H1 (cell line): ENCODE measurements at regions not wholly inside any gene's neighbourhood (a gene's known extent, or its start where the extent isn't known, plus 50 kb on each side); places are given as distances from the start of the nearest gene placed in this dataset.

ENCODE experiments used
- CTCF ChIA-PET: fragments of 300-600 bp; sonication (Branson Sonifier 250); formaldehyde crosslinking; loops from one replicate; lab custom pipeline; 2021; ENCODE audit not compliant: partially characterized antibody; lab: Charles Lee
- POLR2A ChIA-PET: fragments of 300-600 bp; sonication (Branson Sonifier 250); formaldehyde crosslinking; loops from one replicate; lab custom pipeline; 2021; ENCODE audit warnings: inconsistent platforms; ENCODE audit not compliant: partially characterized antibody; lab: Charles Lee
- DNase-seq, 2 experiments: peaks; one replicate each; pipeline versions ENCODE4 v3.0.0 to v3.0.0-alpha.2; 2010 to 2022; ENCODE audit warnings: low spot score in 2 of 2, low read depth in 1 of 2, mixed read lengths in 1 of 2
- FAIRE-seq: peaks from 2 replicates; lab custom pipeline; 2011; peaks lifted over from hg19 to GRCh38; lab: Jason Lieb, UNC
- H2AFZ ChIP-seq: 2 replicates; pipeline ENCODE4 v1.8.1; 2012; ENCODE audit warnings: low read length, inconsistent platforms
- H2AK5ac ChIP-seq: 2 replicates; pipeline ENCODE4 v1.6.1; 2013; ENCODE audit warnings: low read depth, low read length
- H2BK120ac ChIP-seq: replicated peaks from 2 replicates; pipeline ENCODE3; 2013; ENCODE audit warnings: low read depth, low read length, inconsistent platforms
- H2BK12ac ChIP-seq: 2 replicates; pipeline ENCODE4 v1.6.1; 2013; ENCODE audit warnings: low read depth, low read length
- H2BK15ac ChIP-seq: 2 replicates; pipeline ENCODE4 v1.6.1; 2013; ENCODE audit warnings: low read length
- H2BK20ac ChIP-seq: 2 replicates; pipeline ENCODE4 v1.6.1; 2013; ENCODE audit warnings: low read length
- H2BK5ac ChIP-seq: 2 replicates; pipeline ENCODE4 v1.6.1; 2013; ENCODE audit warnings: low read depth, low read length
- H3K14ac ChIP-seq: 2 replicates; pipeline ENCODE4 v1.6.1; 2013; ENCODE audit warnings: inconsistent platforms; ENCODE audit not compliant: insufficient read length
- H3K18ac ChIP-seq: 2 replicates; pipeline ENCODE4 v1.6.1; 2013; ENCODE audit warnings: low read length; ENCODE audit errors: extremely low read depth
- H3K23ac ChIP-seq: 2 replicates; pipeline ENCODE4 v1.6.1; 2013; ENCODE audit warnings: inconsistent platforms; ENCODE audit not compliant: insufficient read length
- H3K23me2 ChIP-seq: 2 replicates; pipeline ENCODE4 v1.6.1; 2013; ENCODE audit warnings: low read depth, low read length
- H3K27ac ChIP-seq: 2 replicates; pipeline ENCODE4 v1.6.1; 2011; ENCODE audit warnings: low read depth, low read length, inconsistent platforms
- H3K27me3 ChIP-seq, 4 experiments: replicated peaks in 1 of 4; 1 replicate in 1 of 4; 2 replicates in 3 of 4; pipeline versions ENCODE4 v1.6.1 to v1.8.1; 2011 to 2013; ENCODE audit warnings: low read length in 3 of 4, mild to moderate bottlenecking in 3 of 4, inconsistent platforms in 2 of 4, mixed read lengths in 2 of 4, moderate library complexity in 1 of 4; ENCODE audit not compliant: control insufficient read depth in 3 of 4, insufficient read depth in 3 of 4; ENCODE audit errors: extremely low read depth in 1 of 4
- H3K36me3 ChIP-seq, 4 experiments: 2 replicates each; pipeline versions ENCODE4 v1.6.1 to v1.8.1; 2011 to 2013; ENCODE audit warnings: mild to moderate bottlenecking in 4 of 4, low read length in 3 of 4, moderate library complexity in 2 of 4, control low read depth in 1 of 4, inconsistent platforms in 1 of 4; ENCODE audit not compliant: insufficient read depth in 4 of 4, control insufficient read depth in 2 of 4
- H3K4ac ChIP-seq: replicated peaks from 2 replicates; pipeline ENCODE3; 2013; ENCODE audit warnings: low read length, low read depth, mixed read lengths, inconsistent platforms; ENCODE audit not compliant: insufficient read length
- H3K4me1 ChIP-seq, 4 experiments: replicated peaks in 1 of 4; 1 replicate in 1 of 4; 2 replicates in 3 of 4; pipeline versions ENCODE4 v1.6.1 to v1.8.1; 2011 to 2013; ENCODE audit warnings: low read length in 3 of 4, inconsistent platforms in 2 of 4, mixed read lengths in 1 of 4; ENCODE audit not compliant: insufficient read depth in 4 of 4, control insufficient read depth in 3 of 4
- H3K4me2 ChIP-seq, 2 experiments: 2 replicates each; pipeline versions ENCODE4 v1.6.1 to v1.8.1; 2011 to 2013; ENCODE audit warnings: low read depth in 2 of 2, low read length in 2 of 2, control low read depth in 1 of 2, inconsistent platforms in 1 of 2, mild to moderate bottlenecking in 1 of 2; ENCODE audit not compliant: insufficient read depth in 1 of 2
- H3K4me3 ChIP-seq, 4 experiments: fragments of 200-600, 300-600 bp in 1 of 4; sonication (generic), shearing (Covaris generic), sonication (Bioruptor Twin) in 1 of 4; 2 replicates each; pipeline versions ENCODE4 v1.5.1 to v1.8.1; 2011 to 2016; ENCODE audit warnings: low read length in 4 of 4, low read depth in 3 of 4, control low read depth in 2 of 4, inconsistent platforms in 2 of 4, mild to moderate bottlenecking in 2 of 4, mixed read lengths in 1 of 4, moderate library complexity in 1 of 4; ENCODE audit not compliant: insufficient read depth in 2 of 4; ENCODE audit errors: extremely low read depth in 1 of 4
- H3K56ac ChIP-seq: replicated peaks from 2 replicates; pipeline ENCODE3; 2013; ENCODE audit warnings: low read depth, mild to moderate bottlenecking, mixed read lengths, low read length, inconsistent platforms; ENCODE audit not compliant: insufficient read length
- H3K79me1 ChIP-seq: 2 replicates; pipeline ENCODE4 v1.6.1; 2013; ENCODE audit warnings: low read depth, low read length, control low read depth
- H3K79me2 ChIP-seq, 2 experiments: 2 replicates each; pipeline versions ENCODE4 v1.6.1 to v1.8.1; 2012 to 2013; ENCODE audit warnings: low read length in 2 of 2, mild to moderate bottlenecking in 2 of 2, inconsistent platforms in 1 of 2; ENCODE audit not compliant: insufficient read depth in 2 of 2, control insufficient read depth in 1 of 2
- H3K9ac ChIP-seq, 4 experiments: replicated peaks in 1 of 4; 1 replicate in 1 of 4; 2 replicates in 3 of 4; pipeline versions ENCODE4 v1.6.1 to v1.8.1; 2011 to 2013; ENCODE audit warnings: low read depth in 3 of 4, low read length in 3 of 4, control low read depth in 2 of 4, mild to moderate bottlenecking in 2 of 4, moderate library complexity in 2 of 4, inconsistent platforms in 1 of 4; ENCODE audit errors: extremely low read depth in 1 of 4
- H3K9me3 ChIP-seq, 2 experiments: 2 replicates each; pipeline versions ENCODE4 v1.6.1 to v1.8.1; 2012 to 2013; ENCODE audit warnings: mild to moderate bottlenecking in 2 of 2, moderate library complexity in 2 of 2, control low read depth in 1 of 2, inconsistent platforms in 1 of 2, low read depth in 1 of 2, low read length in 1 of 2, mixed read lengths in 1 of 2; ENCODE audit not compliant: insufficient read depth in 2 of 2
- H4K20me1 ChIP-seq, 2 experiments: replicated peaks in 1 of 2; 2 replicates each; pipeline versions ENCODE3 to v1.8.1; 2011 to 2013; ENCODE audit warnings: inconsistent platforms in 2 of 2, low read length in 2 of 2, mild to moderate bottlenecking in 1 of 2; ENCODE audit not compliant: insufficient read depth in 2 of 2, control insufficient read depth in 1 of 2
- H4K5ac ChIP-seq: 2 replicates; pipeline ENCODE4 v1.6.1; 2013; ENCODE audit warnings: low read length, low read depth, mixed read lengths, inconsistent platforms; ENCODE audit not compliant: insufficient read length
- H4K8ac ChIP-seq: 2 replicates; pipeline ENCODE4 v1.8.0; 2013; ENCODE audit warnings: mild to moderate bottlenecking, moderate library complexity, low read length, inconsistent platforms; ENCODE audit not compliant: insufficient read depth; ENCODE audit errors: extremely low read depth
- H4K91ac ChIP-seq: replicated peaks from 2 replicates; pipeline ENCODE3; 2013; ENCODE audit warnings: low read length, mixed read lengths, inconsistent platforms; ENCODE audit not compliant: insufficient read length
- ATF2 ChIP-seq: IDR thresholded peaks from 2 replicates; pipeline ENCODE4 v1.6.1; 2012; ENCODE audit warnings: low read length, inconsistent platforms
- CREB1 ChIP-seq: IDR thresholded peaks from 2 replicates; pipeline ENCODE4 v1.6.1; 2012; ENCODE audit warnings: inconsistent platforms
- EGR1 ChIP-seq: IDR thresholded peaks from 2 replicates; pipeline ENCODE4 v1.6.1; 2011; ENCODE audit warnings: low read depth, low read length, borderline replicate concordance
- EP300 ChIP-seq, 2 experiments: IDR thresholded peaks; 1 replicate in 1 of 2; 2 replicates in 1 of 2; pipeline ENCODE4 v1.6.1; 2011 to 2012; ENCODE audit warnings: low read depth in 2 of 2, low read length in 2 of 2, mild to moderate bottlenecking in 2 of 2, borderline replicate concordance in 1 of 2, inconsistent platforms in 1 of 2, moderate library complexity in 1 of 2
- GABPA ChIP-seq: IDR thresholded peaks from 2 replicates; pipeline ENCODE4 v1.6.1; 2011; ENCODE audit warnings: mild to moderate bottlenecking, low read length, moderate library complexity, borderline replicate concordance; ENCODE audit not compliant: insufficient read depth
- HDAC2 ChIP-seq, 2 experiments: fragments of 300-600 bp in 1 of 2; sonication (generic) in 1 of 2; IDR thresholded peaks; 2 replicates each; pipeline ENCODE4 v1.6.1; 2011 to 2012; ENCODE audit warnings: low read depth in 2 of 2, low read length in 2 of 2, mild to moderate bottlenecking in 2 of 2, moderate library complexity in 2 of 2, borderline replicate concordance in 1 of 2, inconsistent platforms in 1 of 2
- SIRT6 ChIP-seq: IDR thresholded peaks from one replicate; pipeline ENCODE4 v1.7.1; 2012; ENCODE audit warnings: low read length, inconsistent platforms
- SP4 ChIP-seq: IDR thresholded peaks from 2 replicates; pipeline ENCODE4 v1.6.1; 2012; ENCODE audit warnings: low read length, inconsistent platforms
- TCF12 ChIP-seq: IDR thresholded peaks from 2 replicates; pipeline ENCODE4 v1.6.1; 2011; ENCODE audit warnings: low read depth, mild to moderate bottlenecking, low read length
- ZNF274 ChIP-seq: IDR thresholded peaks from 2 replicates; pipeline ENCODE4 v1.7.0; 2012; ENCODE audit warnings: low read length, borderline replicate concordance; ENCODE audit errors: extremely low read depth
- WGBS, 2 experiments: shearing (Covaris generic) in 1 of 2; methylation state at CpG; one replicate each; pipeline versions ENCODE4 v1.1.6 to v1.1.7; 2013 to 2015; ENCODE audit warnings: low lambda C conversion rate in 2 of 2, mixed read lengths in 2 of 2, inconsistent platforms in 1 of 2, low coverage in 1 of 2, missing lambda C conversion rate in 1 of 2; ENCODE audit not compliant: insufficient replicate concordance in 2 of 2, insufficient coverage in 1 of 2, insufficient read length in 1 of 2; ENCODE audit errors: extremely low coverage in 1 of 2, missing lambda C conversion rate in 1 of 2; 5-methylcytosine and 5-hydroxymethylcytosine counted together

DNA sequence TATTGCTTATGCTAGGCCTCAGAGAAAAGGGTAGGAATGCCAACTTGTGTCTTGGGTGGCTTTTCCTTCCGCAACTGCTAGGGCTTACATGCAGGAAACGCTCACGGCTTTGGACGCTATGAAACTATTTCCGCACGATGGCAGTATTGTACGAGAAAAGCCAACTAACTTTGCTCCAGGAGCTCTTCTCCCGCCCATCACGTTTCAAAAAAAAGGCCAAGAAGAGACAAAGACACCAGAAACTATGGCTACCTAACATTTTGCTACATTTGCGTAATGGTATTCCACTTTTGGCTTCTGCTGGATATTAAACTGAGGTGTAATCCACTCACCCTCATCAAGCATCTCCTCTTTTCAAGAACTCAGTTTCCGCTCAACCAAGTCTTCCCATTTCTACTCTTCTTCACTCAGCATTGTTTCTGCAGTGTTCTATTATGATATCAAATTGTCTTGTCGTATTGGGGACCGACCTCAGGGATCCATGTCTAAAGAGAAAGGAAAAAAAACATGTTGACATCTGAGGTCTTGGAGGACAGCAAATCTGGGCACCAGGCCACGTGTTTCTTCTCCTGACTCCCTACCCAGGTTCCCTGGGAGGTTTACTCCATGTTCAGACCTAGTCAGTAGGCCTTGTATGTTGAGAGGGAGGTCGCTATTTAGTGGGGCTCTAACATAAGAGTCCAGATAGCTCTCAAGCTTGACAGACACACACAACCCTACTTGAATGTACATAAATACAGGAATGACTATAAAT, 239.4 kb upstream of the STK26 start:
- H3K23me2 ChIP-seq: no peaks in the 10 kb centered on the region
- no peak overlapping the region for H2BK15ac ChIP-seq
- no peaks in the 10 kb centered on the region for H4K20me1 ChIP-seq
- TF ChIP-seq HDAC2 (IDR thresholded peaks at IDR 0.05; ENCODE audit: borderline replicate concordance in 1 of 2, low read depth in 2 of 2, low read length in 2 of 2): no peak
- TF ChIP-seq EP300 (IDR thresholded peaks at IDR 0.05; ENCODE audit: borderline replicate concordance in 1 of 2, low read depth in 2 of 2, low read length in 2 of 2): no peak
- no peak for TF ChIP-seq ZNF274
- no peak for TF ChIP-seq EGR1
- no peak for TF ChIP-seq ATF2
- TF ChIP-seq CREB1: no peak
- no peak for TF ChIP-seq SP4
- no peak for TF ChIP-seq TCF12
- TF ChIP-seq SIRT6: no peak
- no peak for TF ChIP-seq GABPA
- no peak overlapping the region for H4K91ac ChIP-seq
- H2BK12ac ChIP-seq: no peak overlapping the region
- no peak overlapping the region for H3K56ac ChIP-seq
- no peak overlapping the region for H4K8ac ChIP-seq
- DNase-seq: no peak
- 90% methylated on average over 14 of the region's 15 CpGs; no CpG with 5 or more reads in 1 of the 2 experiments for WGBS, 2 experiments
- H3K9ac ChIP-seq: no peak overlapping the region
- H2BK20ac ChIP-seq: no peak overlapping the region
- no peak overlapping the region for H3K27ac ChIP-seq
- no peak overlapping the region for H3K18ac ChIP-seq
- no peak overlapping the region for H3K14ac ChIP-seq
- FAIRE-seq: no peak
- H2BK120ac ChIP-seq: no peak overlapping the region
- H3K27me3 ChIP-seq: no peaks in the 10 kb centered on the region
- no peak overlapping the region for H2AFZ ChIP-seq
- ChIA-PET POLR2A (interaction anchor here (1.3 kb wide), 1 partner anchor 16 kb away, joined by 5 read pairs; no protein-coding TSS in a partner anchor), CTCF (no interaction called here)
- H3K4me1 ChIP-seq: no peaks in the 10 kb centered on the region
- no peak overlapping the region for H2AK5ac ChIP-seq
- peaks cover 7 to 77% (median 34%) of the 10 kb centered on the region in 4 experiments; a peak in 7 of 8 replicates for H3K36me3 ChIP-seq
- no peak overlapping the region for H3K4me2 ChIP-seq
- H3K9me3 ChIP-seq: no peaks in the 10 kb centered on the region
- no peak overlapping the region for H3K23ac ChIP-seq
- H3K79me2 ChIP-seq: no peaks in the 10 kb centered on the region
- no peaks in the 10 kb centered on the region for H3K79me1 ChIP-seq
- H3K4me3 ChIP-seq: no peak overlapping the region
- H4K5ac ChIP-seq: no peak overlapping the region
- H3K4ac ChIP-seq: no peak overlapping the region
- no peak overlapping the region for H2BK5ac ChIP-seq
